DND-41 (cell line): ENCODE measurements at regions not wholly inside any gene's neighbourhood (a gene's known extent, or its start where the extent isn't known, plus 50 kb on each side); places are given as distances from the start of the nearest gene placed in this dataset.

Experiments used
- ATAC-seq: fragments of 200-7000 bp; cut with Tn5 transposase; 3 replicates; pipeline ENCODE4 v1.9.1; 2021; ENCODE audit warnings: low read depth; ENCODE audit not compliant: insufficient read depth
- DNase-seq: peaks from one replicate; pipeline ENCODE4 v3.0.0-alpha.2; 2020
- H2AFZ ChIP-seq: 2 replicates; pipeline ENCODE4 v1.6.0; 2012; ENCODE audit warnings: low read depth, low read length
- H3K27ac ChIP-seq: 2 replicates; pipeline ENCODE4 v1.5.1; 2012; ENCODE audit warnings: low read length, inconsistent platforms
- H3K27me3 ChIP-seq: fragments of 200-600 bp; sonication (generic); 2 replicates; pipeline ENCODE4 v1.6.0; 2012; ENCODE audit warnings: low read length, mild to moderate bottlenecking, inconsistent platforms; ENCODE audit not compliant: insufficient read depth, poor library complexity
- H3K36me3 ChIP-seq: 2 replicates; pipeline ENCODE4 v1.5.1; 2012; ENCODE audit warnings: low read length, inconsistent platforms; ENCODE audit not compliant: insufficient read depth
- H3K4me1 ChIP-seq: 2 replicates; pipeline ENCODE4 v1.5.1; 2012; ENCODE audit warnings: mild to moderate bottlenecking, low read length; ENCODE audit not compliant: insufficient read depth
- H3K4me2 ChIP-seq: 2 replicates; pipeline ENCODE4 v1.6.0; 2012; ENCODE audit warnings: mild to moderate bottlenecking, moderate library complexity, low read length, inconsistent platforms; ENCODE audit not compliant: insufficient read depth
- H3K4me3 ChIP-seq, 2 experiments: fragments of 200-600 bp in 1 of 2; shearing (Covaris generic) in 1 of 2; 2 replicates each; pipeline ENCODE4 v1.5.1; 2012 to 2016; ENCODE audit warnings: inconsistent platforms in 2 of 2, low read length in 2 of 2, mild to moderate bottlenecking in 2 of 2, low read depth in 1 of 2, moderate library complexity in 1 of 2
- H3K79me2 ChIP-seq: 2 replicates; pipeline ENCODE4 v1.6.0; 2012; ENCODE audit warnings: low read length, inconsistent platforms; ENCODE audit not compliant: insufficient read depth
- H3K9ac ChIP-seq: 2 replicates; pipeline ENCODE4 v1.6.0; 2012; ENCODE audit warnings: low read depth, mild to moderate bottlenecking, inconsistent platforms, low read length, moderate library complexity
- H3K9me3 ChIP-seq: 2 replicates; pipeline ENCODE4 v1.5.1; 2012; ENCODE audit warnings: low read length, moderate library complexity, mild to moderate bottlenecking, inconsistent platforms; ENCODE audit not compliant: insufficient read depth, severe bottlenecking
- H4K20me1 ChIP-seq: 2 replicates; pipeline ENCODE4 v1.6.0; 2012; ENCODE audit warnings: low read length; ENCODE audit not compliant: insufficient read depth
- CTCF ChIP-seq: IDR thresholded peaks from 2 replicates; pipeline ENCODE4 v1.5.1; 2012; ENCODE audit warnings: borderline replicate concordance, low read length, moderate library complexity, mild to moderate bottlenecking; ENCODE audit not compliant: poor library complexity, severe bottlenecking; ENCODE audit errors: extremely low read depth
- EZH2 ChIP-seq: IDR thresholded peaks from 3 replicates; pipeline ENCODE4 v1.6.1; 2012; ENCODE audit warnings: borderline replicate concordance, low read depth, mild to moderate bottlenecking, moderate library complexity, low read length, inconsistent platforms; ENCODE audit not compliant: severe bottlenecking

- no peak overlapping the region for H3K27ac ChIP-seq
- no peaks in the 10 kb centered on the region for H3K9me3 ChIP-seq
- no peak overlapping the region for H3K4me3 ChIP-seq
- H3K4me1 ChIP-seq: no peaks in the 10 kb centered on the region
- H3K4me2 ChIP-seq: no peak overlapping the region
- TF ChIP-seq EZH2 (no peak), CTCF (no peak)
- DNase-seq: no peak
- H2AFZ ChIP-seq: no peak overlapping the region
- no peak for ATAC-seq
- H3K27me3 ChIP-seq: no peaks in the 10 kb centered on the region
- H3K79me2 ChIP-seq: no peaks in the 10 kb centered on the region
- H4K20me1 ChIP-seq: no peaks in the 10 kb centered on the region
- no peak overlapping the region for H3K9ac ChIP-seq
- no peaks in the 10 kb centered on the region for H3K36me3 ChIP-seq
Observed at GRCh38 chr4:73684097-73684496, 56.3 kb upstream of the CXCL8 start.

- no peaks in the 10 kb centered on the region for H3K79me2 ChIP-seq
- H3K4me1 ChIP-seq: no peaks in the 10 kb centered on the region
- H3K4me3 ChIP-seq: no peak overlapping the region
- ATAC-seq (no peak), DNase-seq (no peak)
- no peak overlapping the region for H3K4me2 ChIP-seq
- no peak overlapping the region for H3K27ac ChIP-seq
- no peaks in the 10 kb centered on the region for H3K27me3 ChIP-seq
- H2AFZ ChIP-seq: no peak overlapping the region; the same call in 1 of the 2 replicates
- no peaks in the 10 kb centered on the region for H3K36me3 ChIP-seq
- no peak overlapping the region for H3K9ac ChIP-seq
- no peak for TF ChIP-seq CTCF
- TF ChIP-seq EZH2: no peak
- H3K9me3 ChIP-seq: no peaks in the 10 kb centered on the region
- no peaks in the 10 kb centered on the region for H4K20me1 ChIP-seq
Observed at GRCh38 chr4:73685052-73685451, 55.3 kb upstream of the CXCL8 start.

GRCh38 chr4:73687421-73687820, 52.9 kb upstream of the CXCL8 start:
- H4K20me1 ChIP-seq: no peaks in the 10 kb centered on the region
- H3K9me3 ChIP-seq: no peaks in the 10 kb centered on the region
- ATAC-seq: no peak
- H3K9ac ChIP-seq: no peak overlapping the region
- no peak overlapping the region for H3K4me3 ChIP-seq
- no peaks in the 10 kb centered on the region for H3K4me1 ChIP-seq
- no peaks in the 10 kb centered on the region for H3K27me3 ChIP-seq
- no peak for DNase-seq
- H3K79me2 ChIP-seq: no peaks in the 10 kb centered on the region
- H2AFZ ChIP-seq: no peak overlapping the region
- TF ChIP-seq EZH2 (no peak), CTCF (no peak)
- no peaks in the 10 kb centered on the region for H3K36me3 ChIP-seq
- no peak overlapping the region for H3K4me2 ChIP-seq
- no peak overlapping the region for H3K27ac ChIP-seq
